GM21723 (cell line): ENCODE measurements at regions not wholly inside any gene's neighbourhood (a gene's known extent, or its start where the extent isn't known, plus 50 kb on each side); places are given as distances from the start of the nearest gene placed in this dataset.
"Not testable (repeated sequence)": the region's sequence is repeated elsewhere in the genome, so short reads cannot be mapped to it uniquely, and the experiment has no call there.

ENCODE experiments used
- ATAC-seq: cut with Tn5 transposase; IDR thresholded peaks from one replicate; pipeline ENCODE4 v1.9.1; 2021; ENCODE audit warnings: mild to moderate bottlenecking, moderate library complexity; ENCODE audit not compliant: unreplicated experiment

GRCh38 chr9:27800692-27801370 lies 227.6 kb upstream of the C9orf72 start:
- no peak for ATAC-seq

GRCh38 chr9:27801545-27801944 lies 228.3 kb upstream of the C9orf72 start:
- ATAC-seq = no peak

DNA sequence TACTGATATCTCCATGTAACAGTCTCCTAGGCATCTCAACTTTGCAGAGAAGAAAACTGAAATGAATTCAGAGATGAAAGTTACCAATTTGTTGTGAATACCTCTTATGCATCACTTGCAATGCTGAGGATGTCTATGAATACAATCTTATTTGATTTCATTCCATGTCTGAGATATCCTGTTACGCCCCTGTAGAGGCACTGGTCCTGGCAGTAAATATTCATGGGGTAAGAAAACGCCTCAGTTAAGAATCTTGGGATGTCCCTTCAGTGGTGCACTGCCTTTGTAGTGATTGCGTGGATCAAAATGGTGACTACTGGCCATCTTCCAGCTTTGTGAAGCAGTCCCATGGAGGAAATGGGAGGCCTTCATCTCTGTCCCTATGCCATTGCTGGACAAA lies 229.1 kb upstream of the C9orf72 start:
- no peak for ATAC-seq

GRCh38 chr9:27808864-27809263 lies 235.6 kb upstream of the C9orf72 start:
- no peak for ATAC-seq

DNA sequence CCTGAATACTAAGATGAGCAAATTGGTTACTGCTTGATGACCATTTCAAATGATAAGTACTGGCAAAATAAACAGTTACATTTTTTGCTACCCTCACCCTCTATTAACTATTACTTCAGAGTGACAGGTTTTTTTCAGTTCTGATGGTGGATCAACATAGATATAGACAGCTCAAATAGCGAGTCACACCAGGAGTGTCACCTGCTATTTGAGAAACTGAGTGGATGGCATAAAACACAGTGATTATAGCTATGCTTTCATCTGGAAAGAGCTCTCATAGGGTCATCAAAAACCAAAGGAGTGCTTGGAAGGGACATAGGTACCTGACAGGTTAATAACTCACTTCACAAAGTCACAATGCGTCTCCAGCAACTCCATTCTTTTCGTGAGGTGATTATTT lies 244.5 kb upstream of the C9orf72 start:
- no peak for ATAC-seq

DNA sequence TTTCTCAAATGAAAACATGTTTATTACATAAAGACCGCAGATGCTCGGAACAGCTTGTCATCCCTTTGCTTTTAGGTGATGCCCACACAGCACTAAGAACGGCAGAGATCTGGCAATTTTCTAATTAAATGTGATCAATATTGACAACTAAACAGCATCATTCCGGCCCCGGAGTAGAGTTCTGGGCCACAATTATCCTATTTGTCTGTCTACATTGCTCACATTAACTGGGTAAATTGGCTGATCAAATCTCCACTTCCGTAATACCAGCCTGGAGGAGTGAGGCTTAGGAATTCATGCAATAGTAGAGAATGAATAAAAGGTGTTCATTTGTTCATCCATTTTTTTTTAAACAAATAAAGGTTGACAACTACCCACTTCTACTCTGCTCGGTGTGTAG lies 245.1 kb upstream of the C9orf72 start:
- ATAC-seq = no peak

- no peak for ATAC-seq
These were observed 255.6 kb upstream of the C9orf72 start for GRCh38 chr9:27828908-27829307.

GRCh38 chr9:27829621-27830020 lies 256.3 kb upstream of the C9orf72 start:
- ATAC-seq = no peak

- ATAC-seq = not testable (repeated sequence)
These were observed 258.8 kb upstream of the C9orf72 start for GRCh38 chr9:27832108-27832507.

DNA sequence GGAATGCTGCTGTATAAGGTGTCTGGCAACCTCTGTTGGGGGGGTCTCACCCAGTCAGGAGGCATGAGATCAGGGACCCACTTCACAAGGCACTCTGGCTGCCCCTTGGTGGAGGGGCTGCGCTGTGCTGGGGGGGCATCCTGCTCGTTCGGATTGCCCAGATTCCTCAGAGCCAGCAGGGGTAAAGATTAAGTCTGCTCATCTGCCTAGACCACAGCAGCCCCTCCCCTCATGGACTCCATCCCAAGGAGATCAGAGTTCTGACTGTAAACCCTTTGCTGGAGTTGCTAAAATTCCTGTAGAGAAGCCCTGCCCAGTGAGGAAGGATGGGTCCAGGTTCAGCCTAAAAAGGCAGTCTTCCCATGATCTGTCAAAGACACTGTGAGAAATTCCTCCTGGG lies 262.0 kb upstream of the C9orf72 start:
- ATAC-seq = no peak

DNA sequence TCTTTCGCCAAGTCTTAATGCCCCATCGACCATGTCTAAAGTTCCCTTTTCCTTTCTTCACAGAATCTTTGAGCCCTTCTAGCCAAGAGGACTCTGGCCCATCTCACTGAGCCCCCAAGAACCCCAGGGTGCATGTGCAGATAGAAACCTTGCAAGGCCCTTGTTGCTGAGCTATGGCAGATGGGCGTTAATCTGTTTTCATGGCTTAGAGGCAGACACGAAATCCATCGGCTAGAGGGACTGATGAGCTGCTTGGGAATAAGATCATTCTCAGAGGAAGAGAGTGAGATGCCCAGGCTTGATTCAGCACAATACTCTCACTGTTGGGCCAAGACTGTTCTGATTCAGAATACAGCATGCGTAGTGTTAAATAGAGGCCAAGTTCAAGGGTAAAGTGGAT lies 262.5 kb upstream of the C9orf72 start:
- no peak for ATAC-seq

DNA sequence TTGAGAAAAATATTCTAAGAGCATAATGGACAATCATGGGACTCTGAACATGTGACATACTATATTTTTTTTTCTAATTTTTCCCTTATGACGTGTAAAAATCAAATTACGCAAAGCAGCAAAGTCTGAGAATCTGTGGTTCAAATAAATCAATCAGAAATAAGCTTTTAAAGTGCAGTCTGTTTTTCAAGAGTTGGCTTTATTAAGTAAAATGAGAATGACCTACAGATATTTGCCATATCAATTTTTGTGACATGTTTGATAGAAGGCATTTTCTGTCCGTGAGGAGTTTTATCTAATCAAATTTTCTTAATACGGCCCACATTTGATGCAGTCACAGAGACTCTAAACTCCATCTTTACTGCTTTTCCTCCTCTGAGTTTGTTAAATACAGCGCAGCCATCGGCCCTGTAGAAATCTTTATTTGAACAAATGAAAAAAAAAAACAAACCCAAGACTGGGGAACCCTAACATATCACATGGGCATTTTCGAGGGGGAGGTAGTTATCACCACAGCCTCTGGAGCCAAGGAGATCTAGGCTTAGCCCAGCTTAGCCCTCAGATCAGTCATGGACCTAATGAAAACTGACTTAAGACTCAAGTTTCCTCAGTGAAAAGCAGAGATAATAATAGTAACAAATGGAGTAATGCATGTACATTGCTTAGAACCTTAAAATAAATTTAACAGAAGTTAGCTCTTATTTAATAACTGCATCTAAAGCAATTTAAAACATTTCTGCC lies 263.6 kb upstream of the C9orf72 start:
- ATAC-seq = no peak

GRCh38 chr9:27838876-27839275 lies 265.6 kb upstream of the C9orf72 start:
- ATAC-seq = no peak

- ATAC-seq = not testable (repeated sequence)
These were observed 266.5 kb upstream of the C9orf72 start for GRCh38 chr9:27839767-27840166.

DNA sequence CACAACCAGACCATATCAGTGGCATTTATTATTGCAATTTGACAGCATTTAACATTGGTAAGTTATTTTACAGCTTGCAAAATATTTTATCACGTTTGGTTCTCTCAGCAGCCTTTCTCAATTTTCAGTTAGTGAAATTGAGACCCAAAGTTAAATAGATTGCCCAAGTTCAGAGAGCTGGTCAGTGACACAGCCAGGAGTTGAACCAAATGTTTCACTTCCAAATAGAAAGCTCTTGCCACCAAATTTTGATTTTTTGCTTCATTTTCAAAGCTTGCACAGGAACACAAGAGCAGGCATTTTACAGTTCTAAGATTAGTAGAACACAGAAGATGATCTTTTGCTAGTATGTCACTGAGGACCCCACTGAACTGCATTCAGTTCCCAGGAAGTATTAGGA lies 271.5 kb upstream of the C9orf72 start:
- no peak for ATAC-seq

DNA sequence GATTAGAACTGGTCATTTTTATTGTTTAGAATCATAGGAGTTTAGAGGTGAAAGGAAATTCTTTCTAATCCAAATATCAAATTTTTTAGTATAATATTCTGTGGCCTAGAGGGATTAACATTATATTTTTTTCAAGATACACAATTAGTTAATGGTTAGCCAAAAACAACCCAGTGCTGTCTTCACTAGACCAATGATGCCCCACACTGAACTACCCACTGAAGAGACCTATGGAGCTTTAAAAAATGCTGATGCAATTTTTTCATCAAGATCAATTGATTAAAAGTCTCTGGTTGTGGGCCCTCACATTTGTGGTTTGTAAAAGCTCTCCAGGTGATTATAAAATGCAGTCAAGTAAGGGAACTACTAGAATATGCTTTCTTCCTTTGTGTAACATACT lies 274.1 kb upstream of the C9orf72 start:
- ATAC-seq = no peak

DNA sequence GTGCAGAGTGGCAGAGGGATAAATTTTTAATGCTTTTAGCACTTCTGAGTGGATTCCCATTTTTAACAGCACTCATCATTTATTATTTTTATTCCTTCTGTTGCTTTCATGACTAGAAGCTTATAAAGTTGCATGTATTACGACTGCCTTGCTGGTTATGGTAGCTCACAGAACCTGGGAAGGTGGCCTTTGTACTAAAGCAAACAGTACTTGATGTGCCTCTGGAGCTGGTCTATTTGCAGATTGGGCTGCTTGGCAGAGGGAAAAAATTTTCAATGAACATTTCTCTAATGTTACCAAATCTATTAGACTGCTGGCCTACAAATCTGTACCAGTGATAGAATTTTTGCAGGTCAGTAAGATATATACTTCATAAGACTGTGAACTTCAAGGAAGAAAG lies 274.5 kb upstream of the C9orf72 start:
- no peak for ATAC-seq

- ATAC-seq = no peak
These were observed 275.0 kb upstream of the C9orf72 start for GRCh38 chr9:27848315-27848714.

GRCh38 chr9:27851858-27852257 lies 278.6 kb upstream of the C9orf72 start:
- no peak for ATAC-seq

DNA sequence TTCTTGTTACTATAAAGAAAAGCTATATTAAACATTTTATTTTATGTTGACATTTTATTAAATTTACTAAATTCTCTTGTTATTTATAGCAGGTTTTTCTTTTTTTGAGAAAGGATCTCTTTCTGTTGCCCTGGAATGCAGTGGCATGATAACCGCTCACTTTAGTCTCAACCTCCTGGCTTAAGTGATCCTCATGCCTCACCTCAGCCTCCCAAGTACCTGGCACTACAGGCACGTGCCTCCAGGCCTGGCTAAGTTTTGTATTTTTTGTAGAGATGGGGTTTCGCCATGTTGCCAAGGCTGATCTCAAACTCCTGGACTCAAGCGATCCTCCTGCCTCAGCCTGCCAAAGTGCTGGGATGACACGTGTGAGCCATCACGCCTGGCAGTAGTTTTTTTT lies 280.2 kb upstream of the C9orf72 start:
- ATAC-seq = no peak

DNA sequence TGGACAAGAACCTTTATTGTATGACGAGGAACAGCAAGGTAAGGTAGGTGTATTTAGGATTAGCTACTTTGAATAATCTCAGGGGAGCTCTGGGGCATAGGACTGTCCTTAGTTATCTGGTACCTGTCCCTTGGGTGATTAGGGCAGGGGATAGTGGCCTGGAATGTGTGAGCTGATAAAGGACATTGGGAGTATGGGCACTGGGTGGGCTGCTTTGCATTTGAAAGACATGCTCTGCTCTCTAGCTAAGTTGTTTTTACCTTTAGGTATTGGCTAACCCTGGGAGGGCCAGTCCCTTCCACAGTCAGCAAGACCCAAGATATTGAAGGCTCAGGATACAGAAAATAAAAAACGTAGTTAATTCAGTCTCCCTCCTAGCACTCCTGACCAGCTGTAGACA lies 282.8 kb upstream of the C9orf72 start:
- ATAC-seq = no peak

DNA sequence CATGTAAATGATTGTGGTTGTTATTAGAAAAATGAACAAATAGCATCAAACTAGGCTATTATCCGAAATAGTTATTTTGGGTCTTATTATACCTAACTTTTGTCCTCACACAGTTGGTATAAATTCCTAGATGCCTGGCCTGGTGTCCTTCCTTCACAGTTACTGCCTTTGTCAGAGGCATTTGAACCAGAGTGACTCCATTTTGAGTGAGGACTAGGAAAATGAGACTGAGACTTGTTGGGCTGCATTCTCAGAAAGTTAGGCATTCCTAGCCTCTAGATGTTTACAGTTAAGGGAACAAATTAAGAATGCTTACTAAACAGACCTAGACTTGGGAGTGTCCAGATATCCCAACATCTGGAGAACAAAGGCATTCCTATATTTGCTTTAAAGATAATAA lies 283.5 kb upstream of the C9orf72 start:
- no peak for ATAC-seq

- ATAC-seq = no peak
These were observed 288.6 kb upstream of the C9orf72 start for GRCh38 chr9:27861887-27862286.
